ENCODE measurements at regions not wholly inside any gene's neighbourhood (a gene's known extent, or its start where the extent isn't known, plus 50 kb on each side); places are given as distances from the start of the nearest gene placed in this dataset.

GRCh38 chr17:79311373-79311772 is 236.7 kb downstream of the ENGASE start:
- intact Hi-C loops (cut with micrococcal nuclease) = no loop called here
- Histone ChIP-seq H3K79me2 (ENCODE audit: low read length) (no peaks in the 10 kb centered on the region), H3K4me1 (ENCODE audit: insufficient read depth, low read length) (no peaks in the 10 kb centered on the region), H3K4me2 (ENCODE audit: low read length) (no peak overlapping the region), H3K9me2 (replicated peaks; ENCODE audit: low read length) (no peaks in the 10 kb centered on the region), H3K27me3 (ENCODE audit: low read length) (peaks cover 91% of the 10 kb centered on the region), H3K9me3 (ENCODE audit: low read length) (no peaks in the 10 kb centered on the region), H3K9ac (ENCODE audit: low read length) (no peak overlapping the region), H3K27ac (ENCODE audit: low read length) (no peak overlapping the region), H3K36me3 (ENCODE audit: low read depth, low read length) (no peaks in the 10 kb centered on the region), H3K4me3 (ENCODE audit: low read length) (no peak overlapping the region), H4K20me1 (ENCODE audit: low read length) (no peaks in the 10 kb centered on the region), H3F3A (ENCODE audit: low read length, unreplicated experiment) (no peaks in the 10 kb centered on the region), H2AFZ (ENCODE audit: low read length) (no peak overlapping the region)
- no peak for DNase-seq
- ChIA-PET CTCF (no interaction called here), POLR2A (ENCODE audit: unreplicated experiment) (no interaction called here)
- no TSS peak for BruUV-seq (replicated peaks)
- no peak for ATAC-seq
- TF ChIP-seq EZH2 (IDR thresholded peaks at IDR 0.05; ENCODE audit: low read length, unreplicated experiment) (no peak), EZH2phosphoT487 (IDR thresholded peaks at IDR 0.05; ENCODE audit: borderline replicate concordance, low read length) (no peak), CTCF (conservative IDR thresholded peaks at IDR 0.05; ENCODE audit: low read depth, low read length) (no peak)

- H2AFZ ChIP-seq (ENCODE audit: low read length) = no peak overlapping the region
- no peaks in the 10 kb centered on the region for H3K4me1 ChIP-seq (ENCODE audit: insufficient read depth, low read length)
- H3F3A ChIP-seq (ENCODE audit: low read length, unreplicated experiment) = no peaks in the 10 kb centered on the region
- no peak overlapping the region for H3K9ac ChIP-seq (ENCODE audit: low read length)
- intact Hi-C loops (cut with micrococcal nuclease) = no loop called here
- H3K27ac ChIP-seq (ENCODE audit: low read length) = no peak overlapping the region
- POLR2A ChIA-PET (ENCODE audit: unreplicated experiment) = no interaction called here
- CTCF ChIA-PET = no interaction called here
- peaks cover 87% of the 10 kb centered on the region for H3K27me3 ChIP-seq (ENCODE audit: low read length)
- no peak for TF ChIP-seq EZH2 (IDR thresholded peaks at IDR 0.05; ENCODE audit: low read length, unreplicated experiment)
- no peak for TF ChIP-seq CTCF (conservative IDR thresholded peaks at IDR 0.05; ENCODE audit: low read depth, low read length)
- TF ChIP-seq EZH2phosphoT487 (IDR thresholded peaks at IDR 0.05; ENCODE audit: borderline replicate concordance, low read length) = no peak
- H3K9me3 ChIP-seq (ENCODE audit: low read length) = no peaks in the 10 kb centered on the region
- no peaks in the 10 kb centered on the region for H3K79me2 ChIP-seq (ENCODE audit: low read length)
- no peak overlapping the region for H3K4me2 ChIP-seq (ENCODE audit: low read length)
- no peaks in the 10 kb centered on the region for H3K36me3 ChIP-seq (ENCODE audit: low read depth, low read length)
- H3K4me3 ChIP-seq (ENCODE audit: low read length) = no peak overlapping the region
- DNase-seq (peak; percentile 30), ATAC-seq (peak; percentile 41; the same call in 1 of the 2 replicates)
- no peaks in the 10 kb centered on the region for H3K9me2 ChIP-seq (replicated peaks; ENCODE audit: low read length)
- no TSS peak for BruUV-seq (replicated peaks)
- H4K20me1 ChIP-seq (ENCODE audit: low read length) = no peaks in the 10 kb centered on the region
Measured at GRCh38 chr17:79306424-79307318, 232.0 kb downstream of the ENGASE start.

- CTCF ChIA-PET = no interaction called here
Measured at GRCh38 chr17:79305768-79306423, 231.3 kb downstream of the ENGASE start.

More at GRCh38 chr17:79305768-79306423, 231.3 kb downstream of the ENGASE start:
- Histone ChIP-seq H3K27me3 (ENCODE audit: low read length) (peaks cover 88% of the 10 kb centered on the region), H4K20me1 (ENCODE audit: low read length) (no peaks in the 10 kb centered on the region), H3K79me2 (ENCODE audit: low read length) (no peaks in the 10 kb centered on the region), H3F3A (ENCODE audit: low read length, unreplicated experiment) (no peaks in the 10 kb centered on the region), H3K9ac (ENCODE audit: low read length) (no peak overlapping the region), H3K4me2 (ENCODE audit: low read length) (no peak overlapping the region), H2AFZ (ENCODE audit: low read length) (no peak overlapping the region), H3K9me2 (replicated peaks; ENCODE audit: low read length) (no peaks in the 10 kb centered on the region), H3K4me1 (ENCODE audit: insufficient read depth, low read length) (no peaks in the 10 kb centered on the region), H3K27ac (ENCODE audit: low read length) (no peak overlapping the region), H3K36me3 (ENCODE audit: low read depth, low read length) (no peaks in the 10 kb centered on the region), H3K4me3 (ENCODE audit: low read length) (no peak overlapping the region), H3K9me3 (ENCODE audit: low read length) (no peaks in the 10 kb centered on the region)
- ATAC-seq (peak; percentile 49), DNase-seq (peak; percentile 11)
- intact Hi-C loops (cut with micrococcal nuclease) = no loop called here
- POLR2A ChIA-PET (ENCODE audit: unreplicated experiment) = no interaction called here
- BruUV-seq (replicated peaks) = no TSS peak
- TF ChIP-seq EZH2 (IDR thresholded peaks at IDR 0.05; ENCODE audit: low read length, unreplicated experiment) = peak; percentile 62
- no peak for TF ChIP-seq EZH2phosphoT487 (IDR thresholded peaks at IDR 0.05; ENCODE audit: borderline replicate concordance, low read length)
